GM04504 (cell line): ENCODE measurements at regions not wholly inside any gene's neighbourhood (a gene's known extent, or its start where the extent isn't known, plus 50 kb on each side); places are given as distances from the start of the nearest gene placed in this dataset.

Source experiments
- DNase-seq: peaks from one replicate; pipeline ENCODE4 v3.0.0-alpha.2; 2012; ENCODE audit warnings: low read depth

- DNase-seq = no peak
Measured at GRCh38 chr17:52233176-52233575, 74.7 kb upstream of the CA10 start.

GRCh38 chr17:52228823-52229222 lies 70.3 kb upstream of the CA10 start:
- no peak for DNase-seq

GRCh38 chr17:52227926-52228325 lies 69.4 kb upstream of the CA10 start:
- DNase-seq = no peak

GRCh38 chr17:52213451-52213850 lies 54.9 kb upstream of the CA10 start:
- no peak for DNase-seq

GRCh38 chr17:52212851-52213250 lies 54.3 kb upstream of the CA10 start:
- DNase-seq = no peak

GRCh38 chr17:52209507-52209906 lies 51.0 kb upstream of the CA10 start:
- DNase-seq = no peak
